HG02642 (cell line): ENCODE measurements at regions not wholly inside any gene's neighbourhood (a gene's known extent, or its start where the extent isn't known, plus 50 kb on each side); places are given as distances from the start of the nearest gene placed in this dataset.
"Not testable (repeated sequence)": the region's sequence is repeated elsewhere in the genome, so short reads cannot be mapped to it uniquely, and the experiment has no call there.

Experiments
- ATAC-seq: cut with Tn5 transposase; IDR thresholded peaks from one replicate; pipeline ENCODE4 v1.9.1; 2021; ENCODE audit warnings: mild to moderate bottlenecking; ENCODE audit not compliant: unreplicated experiment, poor library complexity

DNA sequence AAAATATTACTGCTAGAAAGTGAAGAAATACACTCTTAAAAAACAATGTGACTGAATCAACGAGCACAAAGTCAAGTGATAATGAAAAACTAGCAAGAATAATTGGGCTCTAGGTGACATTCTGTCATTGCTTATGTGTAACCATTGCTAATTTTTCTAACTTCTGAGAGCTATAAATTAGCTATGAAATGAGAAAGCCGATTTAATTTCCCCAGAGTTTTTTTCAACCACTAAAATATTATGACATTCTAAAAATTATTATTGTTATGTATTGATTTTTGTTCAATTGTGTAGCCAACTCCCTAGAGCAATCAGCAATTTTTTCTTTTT, 458.6 kb upstream of the ATXN8OS start:
- no peak for ATAC-seq

GRCh38 chr13:69648340-69649062, 459.1 kb upstream of the ATXN8OS start:
- ATAC-seq, result no peak

GRCh38 chr13:69644447-69644846, 463.2 kb upstream of the ATXN8OS start:
- ATAC-seq, result no peak

- no peak for ATAC-seq
These were observed 465.9 kb upstream of the ATXN8OS start for GRCh38 chr13:69641773-69642172.

DNA sequence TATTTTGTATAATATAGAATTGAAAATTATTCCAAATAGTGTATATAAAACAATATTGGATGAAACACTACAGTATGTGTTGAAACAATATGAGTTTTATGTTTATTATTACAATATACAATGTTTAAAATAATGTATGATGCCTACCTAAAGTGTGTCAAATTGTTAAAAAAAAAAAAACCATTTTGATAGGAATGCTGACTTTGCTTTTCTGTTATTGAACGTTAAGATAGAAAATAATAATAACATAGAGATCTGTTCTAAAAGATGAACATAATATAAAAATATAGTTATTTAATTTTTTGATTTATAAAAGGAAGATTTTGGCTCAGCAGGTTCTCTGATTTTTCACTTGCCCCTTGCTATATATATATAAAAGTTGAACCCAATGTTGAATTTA, 474.6 kb upstream of the ATXN8OS start:
- ATAC-seq, result no peak

- no peak for ATAC-seq
These were observed 483.7 kb upstream of the ATXN8OS start for GRCh38 chr13:69623973-69624372.

DNA sequence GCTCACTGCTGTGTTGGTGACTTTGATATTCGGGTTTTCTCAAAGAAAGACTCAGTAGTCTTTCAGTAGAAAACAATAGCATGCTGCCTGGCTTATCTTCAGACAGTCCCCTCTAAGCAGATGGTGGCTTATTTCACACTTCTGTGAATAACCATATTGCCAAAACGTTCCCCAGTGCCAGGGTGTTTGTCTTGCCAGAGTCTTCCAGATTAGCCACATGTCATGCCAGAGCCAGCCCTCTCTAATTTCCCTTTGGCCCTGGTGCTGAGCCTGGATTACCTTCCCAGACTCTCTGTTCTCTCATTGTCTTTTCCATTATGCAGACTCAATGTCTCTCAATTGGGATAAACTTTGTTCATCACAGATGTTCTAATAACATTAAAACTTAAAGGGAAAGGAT, 488.0 kb upstream of the ATXN8OS start:
- no peak for ATAC-seq

- no peak for ATAC-seq
These were observed 488.8 kb upstream of the ATXN8OS start for GRCh38 chr13:69618838-69619237.

GRCh38 chr13:69618393-69618792, 489.2 kb upstream of the ATXN8OS start:
- ATAC-seq, result no peak

GRCh38 chr13:69617587-69617986, 490.0 kb upstream of the ATXN8OS start:
- no peak for ATAC-seq

- ATAC-seq, result no peak
These were observed 491.2 kb upstream of the ATXN8OS start for GRCh38 chr13:69616396-69616795.

DNA sequence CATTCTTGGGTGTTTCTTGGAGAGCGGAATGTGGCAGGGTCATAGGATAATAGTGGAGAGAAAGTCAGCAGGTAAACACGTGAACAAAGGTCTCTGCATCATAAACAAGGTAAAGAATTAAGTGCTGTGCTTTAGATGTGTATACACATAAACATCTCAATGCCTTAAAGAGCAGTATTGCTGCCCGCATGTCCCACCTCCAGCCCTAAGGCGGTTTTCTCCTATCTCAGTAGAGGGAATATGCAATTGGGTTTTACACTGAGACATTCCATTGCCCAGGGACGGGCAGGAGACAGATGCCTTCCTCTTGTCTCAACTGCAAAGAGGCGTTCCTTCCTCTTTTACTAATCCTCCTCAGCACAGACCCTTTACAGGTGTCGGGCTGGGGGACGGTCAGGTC, 492.6 kb upstream of the ATXN8OS start:
- ATAC-seq, result not testable (repeated sequence)

DNA sequence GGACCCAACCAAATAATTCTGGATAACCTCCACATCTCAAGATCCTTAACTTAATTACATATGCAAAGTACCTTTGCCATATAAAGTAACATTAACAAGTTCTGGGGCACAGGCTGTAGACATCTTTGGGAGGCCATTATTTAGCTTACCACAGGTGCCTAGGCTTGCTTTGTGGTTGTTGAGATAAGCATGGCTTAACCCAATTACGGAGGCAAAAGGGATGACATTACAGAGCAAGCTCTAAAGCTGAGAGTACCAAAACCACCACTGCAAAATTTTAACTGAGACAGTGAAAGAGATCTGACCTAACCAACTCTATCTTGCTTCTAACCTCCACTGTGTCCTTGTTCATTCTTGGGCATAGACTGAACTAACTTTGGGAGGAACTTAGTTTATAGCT, 502.9 kb upstream of the ATXN8OS start:
- ATAC-seq, result no peak

- ATAC-seq, result no peak
These were observed 504.3 kb upstream of the ATXN8OS start for GRCh38 chr13:69603144-69603853.

- no peak for ATAC-seq
These were observed 506.0 kb upstream of the ATXN8OS start for GRCh38 chr13:69601661-69602060.

- no peak for ATAC-seq
These were observed 506.8 kb upstream of the ATXN8OS start for GRCh38 chr13:69600811-69601210.

DNA sequence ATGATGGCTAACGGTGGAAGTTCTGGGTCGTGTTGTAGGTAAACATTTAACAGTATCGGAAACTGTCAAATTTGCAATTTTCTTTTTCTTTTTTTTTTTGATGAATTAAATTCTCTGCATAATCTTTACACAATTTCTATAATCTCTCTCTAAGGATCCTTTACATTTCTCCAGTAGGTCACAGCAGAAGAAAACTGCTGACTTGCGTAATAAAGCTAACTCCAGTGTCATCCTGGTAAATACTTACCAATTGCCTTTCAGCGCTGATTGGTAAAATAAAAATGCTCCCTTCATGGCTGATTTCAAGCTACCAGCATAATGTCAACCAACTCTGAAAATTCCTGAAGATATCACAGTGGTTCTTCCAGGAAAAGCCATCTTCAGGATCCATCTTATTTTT, 510.5 kb upstream of the ATXN8OS start:
- ATAC-seq, result no peak

DNA sequence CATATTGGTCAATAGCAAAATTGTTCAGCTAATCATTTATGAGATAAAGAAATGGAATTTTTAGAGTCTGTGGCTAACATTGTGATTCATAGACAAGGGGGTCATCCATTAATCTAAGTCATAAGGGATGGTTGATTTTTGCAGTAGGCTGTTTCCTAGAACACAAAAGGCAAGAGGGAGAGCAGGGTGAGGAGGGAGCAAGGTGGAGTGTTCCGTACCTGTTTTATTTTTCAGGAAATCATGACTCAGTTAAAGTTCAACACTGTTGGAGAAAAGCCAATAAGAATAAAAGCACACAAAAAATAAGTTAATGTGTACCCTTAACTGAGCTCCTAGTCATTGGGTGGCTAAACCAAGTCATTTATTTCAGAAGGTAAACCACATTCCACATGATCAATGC, 512.4 kb upstream of the ATXN8OS start:
- no peak for ATAC-seq

- ATAC-seq, result no peak
These were observed 516.2 kb upstream of the ATXN8OS start for GRCh38 chr13:69591437-69591836.

DNA sequence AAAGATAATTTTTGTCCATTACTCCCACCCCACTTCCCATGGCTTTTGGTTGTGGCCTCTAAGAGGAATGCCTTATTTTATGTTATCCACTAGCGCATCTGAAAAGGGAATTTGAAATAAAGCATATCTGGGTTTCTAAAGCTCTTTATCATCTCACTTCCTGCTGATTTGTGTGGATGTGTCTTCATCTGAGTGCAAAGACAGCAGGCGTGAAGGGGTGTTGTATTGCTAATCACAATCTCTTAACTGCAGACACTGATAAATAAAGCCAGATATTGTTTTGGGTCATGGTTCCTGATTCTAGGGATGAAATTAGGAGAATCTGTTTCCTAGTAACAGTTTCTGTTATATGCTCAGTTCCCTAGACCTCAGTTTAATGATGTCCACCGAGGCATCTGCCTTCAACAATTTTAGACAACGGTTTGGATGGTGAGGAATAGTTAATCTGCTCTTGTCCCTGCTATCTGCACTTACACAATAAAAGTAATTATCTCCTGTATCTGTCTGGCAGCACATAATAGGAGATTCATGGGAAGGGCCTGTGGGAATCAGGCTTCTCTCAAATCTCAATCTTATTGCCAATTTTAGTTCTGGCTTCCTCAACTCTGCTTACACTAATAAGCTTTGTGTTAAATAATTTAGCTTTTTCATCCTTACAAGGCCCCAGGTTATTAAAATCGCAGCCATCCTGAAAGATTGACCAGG, 517.9 kb upstream of the ATXN8OS start:
- no peak for ATAC-seq

GRCh38 chr13:69585656-69586055, 522.0 kb upstream of the ATXN8OS start:
- ATAC-seq, result no peak

DNA sequence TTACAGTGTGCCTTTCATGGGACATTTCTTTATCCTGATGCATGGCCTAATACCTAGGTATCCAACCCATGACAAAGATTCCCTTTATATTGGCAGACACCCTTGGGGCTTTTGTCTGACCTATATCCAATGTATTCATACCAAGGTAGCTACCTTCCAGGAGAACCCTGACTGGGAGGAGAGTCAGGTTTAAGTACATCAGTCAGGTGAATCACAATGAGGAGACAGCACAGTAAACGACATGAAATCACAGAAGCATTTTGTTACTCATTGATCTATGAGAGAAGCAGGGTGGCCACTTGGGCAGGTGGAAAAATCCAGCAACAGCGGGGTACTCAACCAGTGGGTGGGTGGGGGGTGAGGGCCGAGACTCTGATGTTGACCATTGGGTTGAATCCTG, 527.4 kb upstream of the ATXN8OS start:
- ATAC-seq, result no peak
